HG03457 (cell line): ENCODE measurements at regions not wholly inside any gene's neighbourhood (a gene's known extent, or its start where the extent isn't known, plus 50 kb on each side); places are given as distances from the start of the nearest gene placed in this dataset.
"Not testable (repeated sequence)": the region's sequence is repeated elsewhere in the genome, so short reads cannot be mapped to it uniquely, and the experiment has no call there.

Experiments
- ATAC-seq: cut with Tn5 transposase; IDR thresholded peaks from one replicate; pipeline ENCODE4 v1.9.1; 2021; ENCODE audit warnings: moderate number of reproducible peaks; ENCODE audit not compliant: unreplicated experiment

DNA sequence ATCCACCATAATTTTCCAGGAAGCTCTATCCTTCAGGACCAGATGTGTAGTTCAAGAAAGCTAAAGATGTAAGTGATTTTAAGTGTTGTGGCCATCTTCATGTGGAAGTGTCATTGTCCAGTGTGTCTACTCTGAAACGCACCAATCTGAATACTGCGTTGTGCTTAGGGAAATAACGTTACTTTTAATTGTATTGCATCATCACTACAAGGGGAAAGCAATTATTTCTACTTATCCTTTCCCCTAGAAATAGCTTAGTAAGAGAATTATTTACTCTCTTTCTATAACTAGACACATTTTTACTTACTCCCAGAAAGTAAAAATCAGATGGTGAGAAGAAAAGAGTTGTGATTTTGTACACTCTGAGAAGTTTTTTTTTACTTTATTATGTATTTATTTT, 102.4 kb upstream of the DLGAP1 start:
- ATAC-seq, result no peak

DNA sequence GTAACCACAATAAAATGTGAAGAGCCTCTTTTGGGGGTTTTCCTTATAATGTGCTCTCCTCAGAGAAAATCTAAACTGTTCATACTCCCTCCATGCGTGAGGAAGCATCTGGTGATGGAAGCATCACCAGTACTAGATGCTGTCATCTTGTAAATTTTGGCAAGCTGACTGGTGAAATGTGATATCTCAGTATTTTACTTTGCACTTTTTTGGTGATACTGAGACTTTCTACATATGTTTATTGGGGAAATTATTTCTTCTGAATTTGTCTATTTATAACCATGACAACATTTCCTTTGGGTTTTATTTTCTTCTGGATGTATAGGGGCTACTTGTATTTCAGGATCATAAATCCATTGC, 95.9 kb upstream of the DLGAP1 start:
- no peak for ATAC-seq

DNA sequence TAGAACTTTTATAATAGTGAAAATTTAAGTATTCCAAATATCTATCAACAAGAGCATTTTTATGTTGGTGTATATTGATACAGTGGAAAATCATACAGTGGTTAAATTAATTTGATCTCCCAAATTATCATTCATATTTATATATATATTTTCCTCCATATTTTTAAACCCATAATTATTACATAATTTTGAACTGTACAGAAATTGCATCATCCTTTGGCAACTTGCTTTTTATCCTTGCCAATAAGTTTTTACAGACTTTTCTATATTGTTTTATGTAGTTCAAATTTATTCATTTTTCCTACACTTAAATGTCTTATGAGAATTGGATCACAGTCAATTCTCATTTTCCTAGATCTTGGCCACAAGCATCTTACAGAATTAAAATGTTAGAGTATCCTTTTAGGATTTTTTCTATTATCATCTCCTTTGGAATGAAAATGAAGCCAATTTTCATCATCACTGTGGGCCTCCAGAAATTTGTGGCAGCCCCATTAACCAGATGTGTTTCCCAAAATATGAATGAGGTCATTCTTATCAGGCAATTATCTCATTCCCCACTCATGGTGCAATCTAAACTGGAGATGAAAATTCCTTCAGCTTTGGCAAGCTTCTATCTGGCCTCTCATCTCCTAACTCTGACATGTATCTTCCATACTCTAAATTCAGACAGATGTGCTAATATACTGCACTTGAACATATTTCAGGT, 94.2 kb upstream of the DLGAP1 start:
- no peak for ATAC-seq

DNA sequence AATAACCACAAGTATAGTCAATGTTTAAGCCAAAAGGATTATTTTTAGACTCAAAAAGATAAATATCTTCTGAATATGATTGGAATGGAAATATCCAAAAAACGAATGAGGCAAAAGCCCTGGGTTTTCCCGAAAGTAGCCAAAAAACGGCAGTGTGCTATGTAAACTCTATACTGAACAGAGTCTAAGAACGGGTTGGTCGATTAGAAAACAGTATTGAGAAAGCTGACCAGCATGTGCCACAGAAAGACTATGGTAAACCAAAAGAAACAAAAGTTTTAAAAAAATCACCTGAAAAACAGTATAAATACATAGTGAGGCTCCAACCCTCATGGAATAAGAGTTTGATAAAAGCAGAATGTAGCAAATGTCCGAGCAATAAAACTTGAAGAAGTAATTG, 92.0 kb upstream of the DLGAP1 start:
- ATAC-seq, result no peak

DNA sequence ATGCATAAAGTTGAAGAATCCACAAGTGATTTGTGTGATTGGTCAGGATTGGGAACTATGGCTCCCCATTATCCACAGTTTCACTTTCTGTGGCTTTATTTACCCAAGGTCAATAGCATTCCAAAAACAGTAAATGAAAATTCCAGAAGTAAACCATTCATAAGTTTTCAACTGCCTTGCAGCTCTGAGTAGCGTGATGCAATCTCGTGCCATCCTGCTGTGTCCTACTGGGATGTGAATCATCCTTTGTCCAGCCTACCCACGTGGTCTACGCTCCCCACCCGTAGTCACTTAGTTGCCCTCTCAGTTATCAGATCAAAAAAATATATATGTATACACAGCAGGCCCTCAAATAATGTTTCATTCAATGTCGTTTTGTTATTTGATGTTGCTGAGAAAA, 89.0 kb upstream of the DLGAP1 start:
- no peak for ATAC-seq

DNA sequence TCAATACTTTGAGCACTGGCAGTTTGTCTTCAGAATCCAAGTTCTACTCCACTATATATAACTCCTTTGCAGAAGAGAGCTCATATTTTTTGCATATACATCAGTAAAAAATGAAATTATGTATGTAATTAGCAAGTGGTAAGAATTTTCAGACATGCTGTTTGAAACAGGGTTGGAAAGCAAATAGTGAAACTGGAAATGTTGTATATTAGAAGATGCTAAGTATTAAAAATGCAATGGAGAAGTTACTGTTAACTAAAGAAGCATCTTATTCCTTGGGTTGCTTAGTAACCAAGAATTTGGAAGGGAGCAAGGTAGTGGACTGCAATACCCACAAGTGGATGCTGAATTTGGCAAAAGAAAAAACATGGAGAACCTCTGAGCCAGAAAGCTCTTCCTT, 88.6 kb upstream of the DLGAP1 start:
- no peak for ATAC-seq

DNA sequence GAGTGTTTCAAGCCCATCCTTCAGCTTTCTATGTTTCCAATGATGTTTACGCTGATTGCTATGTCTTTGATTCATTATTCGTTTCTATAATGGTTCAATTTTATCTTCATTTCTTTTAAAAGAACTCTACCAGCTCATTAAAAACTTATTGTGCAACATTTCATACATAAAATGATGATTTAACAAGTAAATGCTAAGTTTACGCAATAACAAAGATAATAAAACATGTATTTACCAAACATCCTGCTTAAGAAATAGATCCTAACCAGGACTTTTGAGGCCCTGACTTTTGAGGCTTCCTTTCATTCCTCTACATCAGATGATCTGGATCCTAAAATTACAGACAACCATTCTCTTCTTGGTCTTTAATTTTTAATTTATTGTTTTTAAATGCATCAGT, 86.5 kb upstream of the DLGAP1 start:
- no peak for ATAC-seq

DNA sequence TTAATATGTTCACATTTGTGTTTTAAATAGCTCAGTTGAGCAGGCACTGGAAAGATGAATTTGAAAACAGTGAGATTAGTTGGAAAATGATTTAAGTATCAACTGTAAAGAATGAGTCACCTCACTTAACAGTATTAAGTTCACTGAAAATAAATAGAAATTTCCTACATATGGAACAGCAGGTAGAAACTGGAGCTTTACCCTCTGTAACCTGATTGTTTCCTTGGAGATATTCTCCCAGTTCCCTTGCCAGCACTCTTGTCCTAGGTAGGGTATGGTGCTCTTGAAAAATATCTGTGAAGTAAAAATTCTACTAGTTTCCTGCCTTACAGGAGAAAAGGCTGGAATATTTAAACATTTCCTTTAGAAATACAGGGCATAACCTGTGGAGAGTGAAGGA, 81.3 kb upstream of the DLGAP1 start:
- no peak for ATAC-seq

DNA sequence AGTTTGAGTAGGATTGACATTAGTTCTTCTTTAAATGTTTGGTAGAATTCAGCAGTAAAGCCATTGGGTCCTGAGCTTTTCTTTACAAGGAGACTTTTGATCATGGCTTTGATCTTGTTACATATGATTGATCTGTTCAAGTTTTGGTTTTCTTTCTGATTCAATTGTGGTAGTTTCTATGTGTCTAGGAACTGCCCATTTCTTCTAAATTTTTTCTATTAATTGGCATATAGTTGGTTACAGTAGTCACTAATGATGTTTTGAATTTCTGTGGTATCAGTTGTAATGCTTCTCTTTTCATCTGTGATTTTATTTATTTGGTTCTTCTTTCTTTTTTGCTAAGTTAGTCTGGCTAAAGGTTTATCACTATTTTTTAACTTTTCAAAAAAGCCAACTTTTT, 73.3 kb upstream of the DLGAP1 start:
- ATAC-seq, result no peak

DNA sequence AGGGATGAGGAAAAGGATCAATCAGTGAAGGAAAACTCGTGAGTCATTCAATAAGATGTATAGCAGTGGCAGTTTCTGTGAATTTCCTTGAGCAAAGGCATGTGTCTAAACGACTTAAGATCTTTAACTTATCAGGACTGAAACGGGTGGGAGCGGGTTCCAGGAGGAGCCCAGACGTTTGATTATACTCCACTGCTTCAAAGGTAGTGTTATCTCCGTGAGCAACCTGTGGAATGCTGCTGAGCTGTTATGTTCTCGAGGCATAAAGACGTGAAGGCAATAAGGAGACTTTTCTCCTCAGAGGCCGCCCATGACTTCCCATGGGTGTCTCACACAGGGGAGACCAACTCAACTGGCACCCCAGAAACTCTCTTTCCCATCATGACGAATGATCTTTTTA, 72.7 kb upstream of the DLGAP1 start:
- not testable (repeated sequence) for ATAC-seq

DNA sequence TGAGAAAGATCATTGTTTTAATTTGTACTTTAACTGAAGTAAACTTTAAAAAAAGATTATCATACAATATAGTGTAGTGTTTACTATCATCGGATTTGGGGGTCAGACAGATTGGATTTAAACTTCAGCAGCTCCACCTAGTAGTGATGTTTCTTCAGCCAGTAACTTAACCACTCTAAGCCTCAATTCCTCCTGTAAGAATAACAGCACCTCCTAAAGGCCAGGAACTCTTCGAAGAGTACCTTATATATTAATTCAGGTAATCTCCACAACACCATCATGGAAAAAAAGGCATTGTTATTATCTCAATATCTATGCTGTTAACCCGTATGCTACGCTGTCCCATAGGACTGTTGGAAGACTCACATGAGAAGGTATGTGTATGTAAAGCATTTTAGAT, 69.0 kb upstream of the DLGAP1 start:
- no peak for ATAC-seq

DNA sequence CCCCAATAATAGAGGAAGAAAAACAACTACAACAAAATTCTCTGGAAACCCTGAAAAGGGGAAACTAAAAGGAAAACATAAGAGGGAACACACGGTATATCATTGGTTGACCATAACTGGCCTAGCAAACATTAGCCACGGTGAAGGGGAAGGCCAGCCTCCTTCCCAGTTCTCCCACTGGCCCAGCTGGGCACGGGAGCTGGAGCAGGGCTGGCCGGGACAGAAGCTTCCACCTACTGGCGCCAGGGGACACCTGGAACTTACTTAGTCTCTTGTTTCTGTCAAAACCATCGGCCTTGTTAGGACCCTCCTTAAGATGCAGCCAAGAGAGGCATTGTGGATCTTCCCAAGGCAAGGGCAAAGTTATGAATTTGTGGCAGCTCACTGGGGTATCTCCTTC, 56.1 kb upstream of the DLGAP1 start:
- ATAC-seq, result no peak

DNA sequence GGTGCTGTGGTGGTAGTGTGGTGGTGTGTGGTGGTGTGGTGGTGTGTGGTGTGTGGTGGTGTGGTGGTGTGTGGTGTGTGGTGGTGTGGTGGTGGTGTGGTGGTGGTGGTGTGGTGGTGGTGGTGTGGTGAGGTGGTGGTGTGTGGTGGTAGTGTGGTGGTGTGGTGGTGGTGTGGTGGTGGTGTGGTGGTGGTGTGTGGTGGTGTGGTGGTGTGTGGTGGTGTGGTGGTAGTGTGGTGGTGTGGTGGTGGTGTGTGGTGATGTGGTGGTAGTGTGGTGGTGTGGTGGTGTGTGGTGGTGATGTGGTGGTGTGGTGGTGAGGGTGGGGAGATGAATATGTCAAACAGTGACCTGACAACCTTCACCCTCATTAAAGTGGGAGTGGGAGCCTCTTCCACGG, 55.6 kb upstream of the DLGAP1 start:
- no peak for ATAC-seq

DNA sequence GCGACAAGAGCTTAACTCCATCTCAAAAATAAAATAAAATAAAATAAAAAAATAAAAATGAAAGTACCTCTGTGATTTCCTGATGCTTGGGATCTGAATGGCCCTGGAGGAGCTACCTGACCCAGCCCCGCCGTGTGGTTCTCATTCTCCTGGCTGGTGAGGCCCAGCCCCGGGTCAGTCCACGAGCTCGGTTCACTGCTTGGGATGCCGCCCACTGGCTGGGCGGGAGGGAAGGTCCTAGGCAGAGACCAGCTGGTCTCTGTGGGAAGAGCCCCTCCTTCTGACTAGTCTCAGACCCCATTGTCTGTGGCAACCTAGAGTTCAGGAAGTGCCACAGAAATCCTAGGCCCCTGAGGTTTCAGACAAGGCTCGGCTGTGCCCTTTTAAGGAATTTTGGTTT, 55.1 kb upstream of the DLGAP1 start:
- no peak for ATAC-seq
